Medulla oblongata (tissue), 1 donor: ENCODE measurements at regions not wholly inside any gene's neighbourhood (a gene's known extent, or its start where the extent isn't known, plus 50 kb on each side); places are given as distances from the start of the nearest gene placed in this dataset.

Experiments
- DNase-seq: peaks from one replicate; pipeline ENCODE4 v3.0.0-alpha.2; 2015; ENCODE audit errors: extremely low spot score

DNA sequence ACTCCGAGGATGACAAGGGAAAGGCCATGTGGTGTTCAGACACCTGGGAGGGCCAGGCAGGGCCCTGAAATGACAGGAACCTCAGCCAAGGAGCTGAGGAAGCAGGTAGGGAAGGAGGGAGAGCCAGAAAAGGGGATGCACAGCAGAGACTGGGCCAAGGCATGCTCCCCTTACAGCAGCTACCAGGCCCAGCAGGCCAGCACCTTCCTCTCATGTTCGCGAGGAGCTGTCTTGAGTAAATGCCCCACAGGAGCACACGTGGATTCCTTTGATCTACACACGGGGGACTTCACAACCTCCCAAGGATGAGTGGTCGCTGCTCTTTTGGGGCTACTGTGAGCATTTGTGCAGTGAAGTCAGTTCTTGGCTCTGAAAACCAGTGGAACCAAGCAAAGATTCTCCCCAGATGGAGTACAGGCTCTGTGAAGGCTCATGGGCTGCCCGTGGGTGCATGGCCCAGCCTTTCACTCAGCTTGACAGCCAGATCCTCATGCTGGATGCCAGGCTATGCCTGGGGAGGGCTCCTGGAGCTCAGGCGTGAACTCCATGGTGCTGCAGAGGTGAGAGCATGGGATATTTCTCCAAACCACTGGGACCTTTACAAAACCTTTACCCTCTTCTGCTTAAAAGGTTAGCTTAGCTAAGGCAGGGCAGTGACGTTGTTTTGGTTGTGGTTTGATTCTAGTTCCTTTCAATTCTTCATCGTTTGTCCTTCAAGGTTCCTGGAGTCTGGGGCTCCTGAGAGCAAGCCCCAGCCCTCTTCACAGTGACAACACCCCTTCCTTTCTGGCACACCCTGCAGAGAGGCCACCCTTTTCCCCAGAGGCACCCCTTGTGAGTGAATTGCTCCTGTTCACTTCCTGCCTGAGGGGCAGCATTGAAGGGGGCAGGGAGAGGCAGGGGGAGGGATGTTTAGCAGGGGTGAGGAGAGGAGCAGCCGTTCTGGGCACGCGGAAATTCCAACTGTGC, 74.2 kb upstream of the ZPBP start:
- DNase-seq: no peak

DNA sequence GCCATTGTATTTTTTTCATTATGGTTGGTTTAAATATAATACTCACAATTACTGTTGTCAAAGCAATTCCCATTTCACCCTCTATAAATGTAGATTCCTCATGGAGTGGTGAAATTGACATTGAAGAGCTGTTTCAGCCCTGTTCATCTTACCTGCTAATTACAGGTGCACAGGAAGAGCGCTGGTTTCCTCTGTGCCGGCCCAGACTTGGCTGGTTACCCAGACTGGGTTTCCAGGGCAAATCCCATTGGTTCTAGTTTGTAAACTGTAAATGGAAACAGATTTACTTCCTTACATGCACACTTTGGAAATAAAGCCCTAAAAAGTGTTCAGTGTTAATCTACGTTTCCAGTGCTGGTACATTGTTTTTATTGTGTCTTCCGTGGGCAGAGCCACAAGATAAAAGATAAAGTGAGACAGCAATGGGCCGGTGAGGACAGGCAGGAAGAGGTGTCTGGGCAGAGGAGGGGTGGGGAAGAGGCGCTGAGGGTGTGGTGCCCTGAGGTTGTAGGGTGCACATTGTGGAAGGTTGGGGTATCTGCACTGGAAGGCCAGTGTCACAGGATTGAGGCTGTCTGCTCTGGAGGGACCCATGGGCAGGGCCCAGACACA, 71.6 kb upstream of the ZPBP start:
- no peak for DNase-seq

DNA sequence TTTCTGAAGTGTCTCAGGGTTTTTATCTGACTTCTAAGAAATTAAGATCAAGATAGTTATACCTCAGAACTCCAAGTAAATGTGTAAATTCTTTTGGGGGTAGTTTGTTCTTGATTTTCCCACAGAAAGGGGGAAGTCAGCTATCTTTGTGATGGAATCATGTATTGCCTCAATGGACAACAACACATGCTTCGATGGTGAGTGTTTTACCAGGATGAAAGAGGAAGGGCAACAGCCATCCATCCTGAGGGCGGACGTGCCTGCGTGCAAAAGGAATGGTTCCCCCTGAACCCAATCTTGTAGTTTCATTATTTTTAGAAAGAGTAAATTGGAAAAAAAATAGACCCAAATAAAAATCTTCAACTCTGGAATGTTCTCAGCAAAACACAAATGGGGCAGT, 67.2 kb upstream of the ZPBP start:
- DNase-seq: no peak

DNA sequence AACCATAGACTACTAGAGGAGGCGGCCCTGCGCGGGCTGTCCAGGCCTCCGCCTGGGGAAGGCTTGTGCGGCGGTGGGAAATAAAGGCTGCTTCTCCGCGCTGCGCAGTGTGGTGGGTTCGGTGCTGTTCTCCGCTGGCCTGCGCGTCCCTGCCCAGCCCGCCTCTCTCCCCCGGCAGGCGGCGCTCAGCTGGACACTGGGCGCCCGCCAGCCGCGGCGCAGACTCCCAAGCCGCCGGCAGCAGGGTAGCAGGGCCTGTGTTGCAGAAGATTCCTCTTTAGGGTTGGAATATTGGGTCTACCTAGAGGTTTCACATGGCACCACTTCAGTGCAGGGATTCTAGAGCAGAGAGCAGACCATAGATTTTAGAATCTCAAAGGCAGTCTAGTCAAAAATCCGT, 66.1 kb upstream of the ZPBP start:
- no peak for DNase-seq

DNA sequence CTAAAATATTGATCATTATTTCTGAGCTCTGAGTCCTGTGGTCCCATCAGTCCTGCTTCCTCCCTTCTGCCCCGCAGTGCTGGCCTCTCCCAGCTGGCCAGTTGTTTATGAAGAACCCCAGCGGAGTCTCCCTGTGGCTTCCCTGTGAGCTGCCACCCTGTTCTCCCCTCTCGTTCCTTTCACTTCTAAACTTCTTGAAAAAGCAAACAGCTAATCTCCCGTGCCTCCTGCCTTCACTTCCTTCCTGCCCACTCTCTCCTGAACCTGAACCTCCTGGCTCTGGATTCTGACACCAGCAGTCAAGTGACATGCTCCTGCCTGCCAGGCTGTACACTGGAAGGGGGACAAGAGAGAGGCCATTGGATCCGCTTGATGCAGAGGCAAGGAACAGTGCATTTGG, 63.7 kb upstream of the ZPBP start:
- no peak for DNase-seq

DNA sequence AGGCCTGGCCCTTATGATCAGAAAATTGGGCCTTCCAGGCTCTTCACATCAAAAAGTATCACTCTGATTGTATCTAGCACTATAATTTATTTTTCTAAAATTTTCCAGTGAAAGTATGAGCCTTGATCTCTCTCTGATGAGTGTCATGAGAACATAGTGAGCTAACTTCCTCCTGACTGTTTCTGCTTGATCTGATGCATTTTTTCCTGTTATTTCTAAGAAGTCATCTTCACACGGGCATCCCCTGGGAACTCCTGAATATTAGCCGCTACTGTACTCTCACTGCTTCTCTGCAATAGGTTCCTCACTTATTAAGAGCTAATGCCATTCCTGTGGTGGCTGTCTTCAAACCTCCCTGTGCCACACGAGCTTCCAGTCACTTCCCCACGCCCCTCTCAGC, 63.1 kb upstream of the ZPBP start:
- no peak for DNase-seq

DNA sequence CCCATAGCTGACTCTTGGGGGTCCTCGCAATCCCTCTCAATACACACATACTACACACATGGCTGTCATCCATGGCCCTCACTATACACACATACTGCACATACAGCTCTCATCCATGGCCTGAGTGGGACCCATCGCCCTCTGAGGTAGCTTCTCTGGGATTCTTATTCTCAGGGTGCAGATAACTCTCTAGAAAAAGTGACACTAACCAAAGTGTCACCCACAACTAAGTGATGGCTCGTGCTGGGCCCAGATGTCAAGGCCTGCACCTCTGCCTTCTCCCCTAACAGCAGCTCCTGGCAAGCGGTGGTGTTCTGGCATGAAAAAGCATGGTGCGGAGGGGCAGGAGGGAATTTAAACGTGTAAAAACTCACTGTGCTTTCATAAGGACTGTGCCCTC, 62.7 kb upstream of the ZPBP start:
- DNase-seq: no peak

DNA sequence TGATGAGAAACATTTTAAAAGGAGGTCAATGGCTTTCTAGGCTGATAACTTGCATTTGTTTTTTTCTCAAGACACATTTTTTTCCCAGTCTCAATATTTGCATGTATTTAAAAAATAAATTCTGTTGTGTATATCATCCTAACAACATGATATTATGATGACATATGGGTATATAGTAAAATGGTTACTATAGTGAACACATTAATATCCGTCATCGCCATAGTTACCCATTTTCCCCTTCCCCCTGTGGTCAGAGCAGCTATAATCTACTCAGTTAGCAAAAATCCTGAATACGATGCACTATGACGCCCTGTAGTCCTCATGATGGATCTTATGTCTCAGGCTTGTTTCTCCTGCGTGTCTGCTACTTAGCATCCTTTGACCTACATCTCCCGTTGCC, 60.9 kb upstream of the ZPBP start:
- DNase-seq: no peak

DNA sequence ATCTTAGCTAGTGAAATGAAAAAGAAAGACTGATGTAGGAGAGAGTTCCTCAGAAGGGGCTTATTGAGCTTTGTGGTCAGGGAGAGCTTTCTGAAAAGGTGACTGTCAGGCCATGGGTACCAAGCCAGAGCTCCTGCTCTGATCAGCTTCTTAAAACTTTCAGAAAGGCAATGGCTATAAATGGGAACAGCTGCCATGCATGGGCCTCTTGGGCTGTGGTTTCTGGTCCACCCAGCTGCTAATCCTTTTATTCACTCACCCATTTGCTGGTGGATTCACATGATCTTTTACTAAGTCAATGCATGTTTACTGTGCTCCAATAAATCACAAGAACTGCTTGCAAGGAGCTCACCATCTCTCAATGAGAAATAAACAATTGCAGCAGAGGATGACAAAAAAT, 60.1 kb upstream of the ZPBP start:
- DNase-seq: no peak

DNA sequence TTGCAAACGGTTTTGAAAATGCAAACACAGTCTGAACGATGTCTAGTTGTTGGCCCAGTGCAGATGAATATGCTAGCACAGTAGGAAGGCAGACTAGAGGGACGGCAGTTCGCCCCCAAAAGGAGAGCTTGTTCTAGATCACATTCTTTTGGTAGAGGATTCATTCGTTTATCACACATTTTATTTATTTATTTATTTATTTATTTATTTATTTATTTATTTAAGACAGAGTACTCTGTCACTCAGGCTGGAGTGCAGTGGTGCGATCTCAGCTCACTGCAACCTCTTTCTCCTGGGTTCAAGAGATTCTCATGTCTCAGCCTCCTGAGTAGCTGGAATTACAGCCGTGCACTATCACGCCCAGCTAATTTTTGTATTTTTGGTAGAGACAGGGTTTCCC, 59.4 kb upstream of the ZPBP start:
- DNase-seq: no peak

DNA sequence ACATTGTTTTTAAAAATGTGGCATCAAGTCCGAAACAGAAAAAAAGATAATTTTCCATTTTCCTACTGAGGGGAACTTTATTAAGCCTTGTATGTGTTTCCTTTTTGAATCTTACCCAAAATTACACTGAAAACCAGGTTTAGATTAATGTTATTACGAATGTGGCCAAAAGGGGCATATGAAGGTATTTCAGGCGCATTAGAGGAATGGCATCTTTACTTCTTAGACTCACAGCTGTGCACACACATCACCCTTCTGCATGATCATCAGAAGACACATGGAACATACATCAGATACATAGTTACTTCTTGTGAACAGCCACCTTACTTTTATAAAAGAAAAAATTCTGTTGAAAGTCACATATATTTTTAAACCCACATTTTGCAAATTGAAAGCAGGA, 58.6 kb upstream of the ZPBP start:
- no peak for DNase-seq

DNA sequence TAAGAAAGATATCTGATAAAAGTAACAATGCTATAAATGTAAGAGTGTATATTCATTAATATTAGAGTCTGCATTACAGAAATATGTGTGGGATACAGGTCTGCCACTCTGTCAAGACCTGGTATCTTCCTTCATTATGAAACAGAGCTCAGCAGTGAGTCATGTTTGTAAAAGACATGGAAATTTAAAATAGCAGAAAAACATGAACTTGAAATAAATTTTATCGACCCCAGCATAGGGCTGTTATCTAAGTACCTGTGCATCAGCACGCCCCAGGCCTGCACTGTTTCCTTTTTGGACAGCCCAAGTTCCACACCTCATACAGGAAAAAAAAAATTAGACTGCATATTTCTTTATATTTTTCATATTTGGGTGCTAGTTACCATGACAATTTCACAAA, 58.0 kb upstream of the ZPBP start:
- no peak for DNase-seq

DNA sequence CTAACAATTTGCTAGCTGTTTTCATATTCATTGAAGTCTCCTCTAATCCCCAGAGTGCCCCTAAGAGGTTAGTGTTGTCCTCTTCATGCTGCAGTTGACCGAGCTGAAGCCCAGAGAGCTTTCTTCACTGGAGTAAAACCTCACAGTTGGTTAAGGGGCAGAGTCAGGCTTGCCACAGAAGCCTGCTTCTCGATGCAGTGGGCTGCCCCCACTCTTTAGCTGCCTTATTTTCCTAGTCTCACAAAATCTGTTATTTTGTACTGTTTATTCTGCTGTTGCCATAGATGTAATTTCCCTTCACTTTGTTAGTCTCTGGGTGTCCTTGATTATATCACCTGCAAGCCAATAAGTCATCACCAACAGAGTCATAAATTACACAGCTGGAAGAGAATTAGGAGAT, 56.3 kb upstream of the ZPBP start:
- DNase-seq: no peak

DNA sequence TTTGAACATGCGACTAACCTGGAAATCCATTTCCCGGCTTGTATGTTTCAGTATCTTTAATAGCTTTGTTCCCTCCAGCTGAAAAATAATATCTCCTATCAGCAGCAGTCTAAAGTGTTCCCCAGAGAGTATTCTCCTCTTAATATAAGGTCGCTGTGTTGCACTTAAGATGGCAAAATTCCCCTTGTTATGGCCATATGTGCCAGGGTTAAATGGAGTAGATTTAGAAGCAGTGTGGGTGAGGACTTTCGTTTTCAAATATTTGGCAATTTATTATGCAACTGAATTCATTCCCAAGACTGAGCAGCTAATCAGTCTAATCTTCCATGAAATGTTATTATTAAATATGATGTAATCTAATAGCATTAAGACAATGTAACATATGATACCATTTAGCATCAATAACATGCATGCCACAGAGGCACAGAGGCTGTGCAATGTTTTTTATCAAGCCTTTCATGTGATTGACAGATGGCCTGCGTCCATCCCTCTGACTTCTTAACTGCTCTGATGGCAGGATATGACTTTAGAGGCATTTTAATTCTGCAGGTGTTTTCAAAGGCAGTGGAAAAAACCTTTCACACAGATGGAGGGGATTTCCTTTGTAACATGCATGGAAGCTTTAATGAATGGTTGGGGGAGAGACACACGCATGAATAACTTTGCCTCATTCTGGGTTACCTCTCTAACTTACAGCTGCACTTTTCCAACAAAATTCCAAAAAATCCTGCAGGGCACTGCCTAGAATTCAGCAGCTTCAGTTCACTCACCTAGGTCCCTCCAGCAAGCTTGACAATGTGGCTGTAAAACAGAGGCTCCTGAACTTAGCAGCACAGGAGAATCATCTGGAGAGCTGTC, 55.1 kb upstream of the ZPBP start:
- DNase-seq: no peak

DNA sequence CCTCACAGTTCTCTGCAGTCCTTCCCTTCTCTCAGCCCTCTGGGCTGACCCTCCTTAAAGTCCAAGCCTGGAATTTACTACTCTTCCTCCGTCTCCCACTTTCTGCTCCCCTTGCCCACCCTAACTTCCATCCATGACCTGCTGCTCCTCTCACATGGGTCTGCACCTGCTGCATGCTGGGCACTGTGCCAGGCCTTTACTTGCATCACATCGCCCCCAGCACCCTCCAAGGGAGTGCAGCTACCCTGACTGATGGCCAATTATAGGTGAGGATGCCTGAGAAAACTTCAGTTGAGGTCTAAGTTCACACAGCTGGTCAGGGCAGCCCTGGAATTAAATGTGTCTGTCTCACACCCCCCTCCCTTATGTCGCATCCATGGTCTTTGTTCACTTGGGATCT, 53.6 kb upstream of the ZPBP start:
- no peak for DNase-seq

DNA sequence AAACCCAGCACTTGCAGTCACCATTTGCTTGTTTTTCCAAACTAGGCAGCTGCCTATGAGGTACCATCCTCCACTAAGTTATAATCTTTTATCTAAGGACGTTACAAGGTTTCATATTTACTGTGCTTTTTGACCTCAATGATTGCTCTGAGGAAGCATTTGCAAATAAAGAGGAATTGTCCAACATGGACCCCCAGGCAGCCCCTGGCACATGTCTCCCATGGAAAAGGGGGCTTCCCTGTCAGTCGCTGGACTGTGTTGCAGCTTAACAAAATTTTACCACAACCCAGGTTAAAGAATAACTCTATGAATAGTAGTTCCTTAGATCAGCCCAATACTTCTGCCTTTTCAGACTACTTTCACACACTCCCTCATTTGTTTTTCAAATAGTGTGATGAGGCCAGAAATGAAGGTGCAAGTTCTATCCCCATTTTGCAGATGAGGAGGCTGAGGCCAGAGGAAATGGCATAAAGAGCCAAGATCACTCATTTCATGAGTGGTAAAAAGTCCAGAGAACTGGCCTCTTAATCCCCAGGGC, 52.8 kb upstream of the ZPBP start:
- DNase-seq: no peak

DNA sequence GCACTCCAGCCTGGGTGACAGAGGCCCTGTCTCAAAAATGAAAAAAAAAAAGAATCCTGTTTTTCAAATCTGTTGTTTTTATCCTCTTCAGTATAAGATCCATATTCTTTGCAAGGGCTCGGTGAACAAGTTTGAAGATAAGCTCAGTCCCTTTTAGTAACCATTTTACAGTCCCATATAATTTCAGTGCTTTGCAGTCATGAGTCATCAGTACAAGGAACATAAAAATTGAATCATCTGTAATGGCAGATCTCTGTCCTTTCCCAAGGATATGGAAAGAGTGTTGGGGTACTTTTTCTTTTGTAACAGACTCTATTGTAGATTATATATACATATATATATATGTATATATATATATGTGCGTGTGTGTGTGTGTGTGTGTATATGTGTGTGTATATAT, 52.2 kb upstream of the ZPBP start:
- no peak for DNase-seq
